Mucosa of rectum (tissue), 2 donors: ENCODE measurements at regions not wholly inside any gene's neighbourhood (a gene's known extent, or its start where the extent isn't known, plus 50 kb on each side); places are given as distances from the start of the nearest gene placed in this dataset.
"Not testable (repeated sequence)": the region's sequence is repeated elsewhere in the genome, so short reads cannot be mapped to it uniquely, and the experiment has no call there.

ENCODE experiments used
- H3K27ac ChIP-seq, 2 donors: one replicate each; pipeline ENCODE4 v1.7.0; 2013; ENCODE audit warnings: inconsistent platforms in 2 of 2, low read depth in 2 of 2, low read length in 2 of 2
- H3K27me3 ChIP-seq, 2 donors: one replicate each; pipeline ENCODE4 v1.7.0; 2013; ENCODE audit warnings: low read length in 2 of 2; ENCODE audit not compliant: control insufficient read depth in 2 of 2, insufficient read depth in 2 of 2
- H3K36me3 ChIP-seq, 2 donors: one replicate each; pipeline ENCODE4 v1.7.0; 2013; ENCODE audit warnings: low read length in 2 of 2; ENCODE audit not compliant: control insufficient read depth in 2 of 2, insufficient read depth in 2 of 2
- H3K4me1 ChIP-seq, 2 donors: one replicate each; pipeline ENCODE4 v1.7.0; 2013; ENCODE audit warnings: low read length in 2 of 2, mild to moderate bottlenecking in 1 of 2; ENCODE audit not compliant: control insufficient read depth in 2 of 2, insufficient read depth in 2 of 2
- H3K4me3 ChIP-seq, 2 donors: one replicate each; pipeline ENCODE4 v1.7.0; 2013; ENCODE audit warnings: low read length in 2 of 2
- H3K9ac ChIP-seq, 2 donors: one replicate each; pipeline ENCODE4 v1.7.0; 2013; ENCODE audit warnings: low read length in 2 of 2, low read depth in 1 of 2, mild to moderate bottlenecking in 1 of 2
- H3K9me3 ChIP-seq, 2 donors: one replicate each; pipeline ENCODE4 v1.7.0; 2013; ENCODE audit warnings: low read length in 2 of 2; ENCODE audit not compliant: control insufficient read depth in 2 of 2
- donor health status: healthy.
- donor health status: Normal muscosa, but diverticular disease.

DNA sequence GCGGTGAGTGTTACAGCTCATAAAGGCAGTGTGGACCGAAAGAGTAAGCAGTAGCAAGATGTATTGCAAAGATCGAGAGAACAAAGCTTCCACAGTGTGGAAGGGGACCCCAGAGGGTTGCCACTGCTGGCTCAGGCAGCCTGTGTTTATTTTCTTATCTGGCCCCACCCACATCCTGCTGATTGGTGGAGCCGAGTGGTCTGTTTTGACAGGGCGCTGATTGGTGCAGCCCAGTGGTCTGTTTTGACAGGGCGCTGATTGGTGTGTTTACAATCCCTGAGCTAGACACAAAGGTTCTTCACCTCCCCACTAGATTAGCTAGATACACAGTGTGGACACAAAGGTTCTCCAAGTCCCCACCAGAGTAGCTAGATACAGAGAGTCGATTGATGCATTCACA, 747.8 kb upstream of the NRXN1 start:
- not testable (repeated sequence) for H3K4me3 ChIP-seq, H3K36me3 ChIP-seq, H3K27me3 ChIP-seq, H3K4me1 ChIP-seq, H3K9me3 ChIP-seq, H3K27ac ChIP-seq, H3K9ac ChIP-seq

DNA sequence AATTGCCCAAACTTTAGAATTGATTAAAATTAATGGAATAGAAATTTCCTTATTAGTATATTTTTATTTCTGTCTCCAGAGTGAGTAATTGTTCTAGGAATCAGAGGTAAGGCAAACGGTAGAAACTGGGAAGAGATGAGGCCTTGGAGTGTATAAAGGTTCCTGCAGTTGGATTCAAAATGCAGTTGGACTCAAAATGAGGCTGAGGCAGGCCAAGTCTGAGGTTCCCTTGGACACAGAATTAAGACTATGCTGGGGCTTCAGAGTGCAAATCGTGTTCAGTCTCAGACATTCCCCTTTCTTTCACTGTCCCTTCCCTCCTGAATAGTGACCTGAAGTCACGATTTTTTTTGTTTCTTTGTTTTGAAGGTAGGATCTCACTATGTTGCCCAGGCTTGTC, 746.9 kb upstream of the NRXN1 start:
- Histone ChIP-seq H3K4me3 (no peak overlapping the region), H3K9ac (no peak overlapping the region), H3K27ac (no peak overlapping the region), H3K4me1 (no peaks in the 10 kb centered on the region), H3K27me3 (no peaks in the 10 kb centered on the region), H3K36me3 (no peaks in the 10 kb centered on the region), H3K9me3 (no peaks in the 10 kb centered on the region)

GRCh38 chr2:51774606-51775005, 742.7 kb upstream of the NRXN1 start:
- H3K9ac ChIP-seq, H3K27ac ChIP-seq, H3K36me3 ChIP-seq, H3K4me1 ChIP-seq, H3K4me3 ChIP-seq, H3K27me3 ChIP-seq, H3K9me3 ChIP-seq: not testable (repeated sequence)

DNA sequence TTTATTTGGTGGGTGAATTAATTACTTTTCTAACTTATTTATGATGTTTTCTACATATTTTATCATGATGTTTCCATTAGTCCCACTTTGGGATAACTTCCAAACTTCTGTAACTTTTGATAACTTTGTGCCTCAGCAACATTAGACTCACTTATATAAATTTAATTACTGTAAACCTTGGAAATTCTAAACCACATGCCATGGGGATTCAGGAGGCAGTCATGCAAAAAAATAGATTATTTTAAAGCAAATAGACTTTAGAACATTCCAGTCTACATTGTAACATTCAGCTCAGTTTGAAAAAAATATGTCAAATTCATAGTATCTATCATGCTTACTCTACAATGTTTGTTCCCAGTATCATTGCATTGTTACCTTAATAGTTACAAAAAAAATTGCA, 728.5 kb upstream of the NRXN1 start:
- Histone ChIP-seq H3K4me1 (no peaks in the 10 kb centered on the region), H3K36me3 (no peaks in the 10 kb centered on the region), H3K9ac (no peak overlapping the region), H3K27me3 (no peaks in the 10 kb centered on the region), H3K4me3 (no peak overlapping the region), H3K9me3 (no peaks in the 10 kb centered on the region), H3K27ac (no peak overlapping the region)

GRCh38 chr2:51758081-51758480, 726.1 kb upstream of the NRXN1 start:
- H3K27me3 ChIP-seq, result no peaks in the 10 kb centered on the region
- no peak overlapping the region for H3K9ac ChIP-seq
- H3K36me3 ChIP-seq, result no peaks in the 10 kb centered on the region
- no peaks in the 10 kb centered on the region for H3K4me1 ChIP-seq
- no peak overlapping the region for H3K27ac ChIP-seq
- H3K9me3 ChIP-seq, result no peaks in the 10 kb centered on the region
- H3K4me3 ChIP-seq, result no peak overlapping the region

- Histone ChIP-seq H3K4me3 (no peak overlapping the region), H3K4me1 (no peaks in the 10 kb centered on the region), H3K9ac (no peak overlapping the region), H3K27me3 (no peaks in the 10 kb centered on the region), H3K27ac (no peak overlapping the region), H3K36me3 (no peaks in the 10 kb centered on the region), H3K9me3 (no peaks in the 10 kb centered on the region)
Measured at GRCh38 chr2:51734115-51734514, 702.2 kb upstream of the NRXN1 start.

DNA sequence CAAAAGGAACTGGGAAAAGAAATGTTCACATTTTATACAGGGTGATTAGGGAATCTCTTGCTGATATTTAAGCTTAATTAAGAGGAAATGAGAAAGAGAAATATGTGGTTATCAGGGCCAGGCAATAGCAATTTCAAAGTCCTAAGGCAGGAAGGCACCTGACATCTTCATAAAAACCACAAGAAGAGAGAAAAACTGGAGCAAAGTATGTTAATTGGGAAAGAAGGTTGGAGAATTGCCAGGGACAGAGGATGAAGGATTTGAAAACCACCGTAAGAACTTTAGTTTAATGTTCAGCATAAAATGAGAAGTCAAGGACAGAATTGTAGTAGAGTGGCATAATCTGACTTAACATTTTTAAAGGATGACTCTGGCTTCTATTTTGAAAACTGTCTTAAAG, 691.8 kb upstream of the NRXN1 start:
- no peaks in the 10 kb centered on the region for H3K27me3 ChIP-seq
- no peaks in the 10 kb centered on the region for H3K36me3 ChIP-seq
- no peaks in the 10 kb centered on the region for H3K4me1 ChIP-seq
- no peak overlapping the region for H3K27ac ChIP-seq
- H3K9me3 ChIP-seq, result no peaks in the 10 kb centered on the region
- no peak overlapping the region for H3K9ac ChIP-seq
- no peak overlapping the region for H3K4me3 ChIP-seq

DNA sequence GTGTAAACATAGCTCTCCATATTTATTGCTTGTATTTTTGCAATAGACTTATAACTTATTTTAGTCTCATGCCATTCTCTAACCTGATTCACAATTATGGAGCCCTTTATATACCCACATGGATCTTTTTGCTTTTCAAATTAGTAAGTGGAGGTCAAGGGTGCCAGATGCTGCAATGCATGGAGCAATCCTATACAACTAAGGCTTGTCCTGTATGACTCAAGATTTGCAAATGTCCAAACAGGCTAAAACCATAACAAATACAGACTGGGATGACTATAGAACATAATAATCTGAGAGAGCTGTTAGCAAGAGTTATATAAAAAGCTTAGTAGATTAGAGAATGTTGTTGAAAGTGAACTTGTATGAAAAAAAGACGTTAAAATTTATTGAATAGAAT, 690.4 kb upstream of the NRXN1 start:
- Histone ChIP-seq H3K9me3 (no peaks in the 10 kb centered on the region), H3K9ac (no peak overlapping the region), H3K36me3 (no peaks in the 10 kb centered on the region), H3K4me1 (no peaks in the 10 kb centered on the region), H3K27me3 (no peaks in the 10 kb centered on the region), H3K27ac (no peak overlapping the region), H3K4me3 (no peak overlapping the region)

DNA sequence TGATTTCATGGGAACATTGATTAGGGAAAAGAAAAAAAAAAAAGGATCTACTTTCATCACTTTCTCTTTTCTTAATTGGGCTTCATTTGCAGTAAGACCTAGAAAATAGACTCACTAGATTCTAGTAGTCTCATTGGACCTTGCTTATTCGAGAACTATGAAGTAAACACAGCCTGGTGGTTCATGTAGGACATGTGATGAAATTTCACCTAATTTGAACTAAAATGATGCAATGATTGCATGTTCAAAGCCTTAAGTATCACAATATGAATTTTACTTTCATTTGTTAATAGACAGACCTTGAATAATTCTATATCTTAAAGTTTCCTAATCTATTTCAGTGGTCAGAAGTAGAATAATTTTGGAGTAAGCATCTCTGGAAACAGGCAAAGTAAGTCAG, 688.9 kb upstream of the NRXN1 start:
- Histone ChIP-seq H3K27me3 (no peaks in the 10 kb centered on the region), H3K27ac (no peak overlapping the region), H3K4me1 (no peaks in the 10 kb centered on the region), H3K9ac (no peak overlapping the region), H3K9me3 (no peaks in the 10 kb centered on the region), H3K36me3 (no peaks in the 10 kb centered on the region), H3K4me3 (no peak overlapping the region)

DNA sequence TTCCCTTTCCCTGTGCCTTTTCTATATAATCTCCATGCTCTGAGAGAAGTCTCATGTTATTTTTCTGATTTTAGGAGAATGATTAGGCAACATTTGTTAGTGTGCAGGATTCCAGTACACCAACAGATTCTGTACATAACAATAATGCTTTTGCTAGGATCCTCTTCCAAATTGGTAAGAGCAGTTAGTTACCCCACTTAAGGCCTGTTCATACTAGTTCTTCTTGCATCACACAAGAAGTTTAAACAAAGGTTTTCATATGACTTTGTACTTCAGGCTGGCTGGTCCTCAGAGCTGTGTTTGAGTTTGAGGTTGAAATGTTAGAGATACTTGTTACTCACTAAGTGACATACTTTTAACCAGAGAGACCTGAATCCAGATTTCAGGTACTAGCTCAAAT, 686.9 kb upstream of the NRXN1 start:
- H3K4me3 ChIP-seq, result no peak overlapping the region
- no peak overlapping the region for H3K27ac ChIP-seq
- no peaks in the 10 kb centered on the region for H3K27me3 ChIP-seq
- no peaks in the 10 kb centered on the region for H3K36me3 ChIP-seq
- no peaks in the 10 kb centered on the region for H3K4me1 ChIP-seq
- no peak overlapping the region for H3K9ac ChIP-seq
- H3K9me3 ChIP-seq, result no peaks in the 10 kb centered on the region

DNA sequence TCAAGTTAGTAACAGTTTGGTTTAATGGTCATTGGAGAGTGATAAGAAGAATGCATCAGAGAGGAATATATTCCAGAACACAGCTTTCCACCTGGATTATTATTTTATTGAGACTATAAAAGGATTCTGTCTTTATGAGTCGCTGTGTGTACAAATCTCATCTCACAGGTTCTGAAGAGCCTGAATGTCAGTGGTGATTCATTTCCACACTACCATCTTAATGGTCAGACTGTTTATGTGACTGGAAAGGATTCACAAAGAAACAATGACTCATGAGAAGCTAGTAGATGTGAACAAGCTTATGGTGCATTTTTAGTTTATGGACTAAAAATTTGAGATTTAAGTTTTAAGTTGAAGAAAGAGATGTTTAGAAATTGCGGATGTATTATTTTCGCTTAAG, 685.4 kb upstream of the NRXN1 start:
- no peak overlapping the region for H3K4me3 ChIP-seq
- H3K9ac ChIP-seq, result no peak overlapping the region
- no peak overlapping the region for H3K27ac ChIP-seq
- no peaks in the 10 kb centered on the region for H3K27me3 ChIP-seq
- H3K4me1 ChIP-seq, result no peaks in the 10 kb centered on the region
- no peaks in the 10 kb centered on the region for H3K36me3 ChIP-seq
- no peaks in the 10 kb centered on the region for H3K9me3 ChIP-seq
